Stimulated activated effector memory CD8-positive, alpha-beta T cell treated with anti-CD3 and anti-CD28 coated beads, Interleukin-12 subunit alpha, Interleukin-12 subunit beta, amount 100 ng/mL, for 72 hours (primary cell): ENCODE measurements at regions not wholly inside any gene's neighbourhood (a gene's known extent, or its start where the extent isn't known, plus 50 kb on each side); places are given as distances from the start of the nearest gene placed in this dataset.
"Not testable (repeated sequence)": the region's sequence is repeated elsewhere in the genome, so short reads cannot be mapped to it uniquely, and the experiment has no call there.

Experiments used
- ATAC-seq: fragments of 150-1000 bp; cut with Tn5 transposase; 2 replicates; pipeline ENCODE4 v1.10.0; 2021
- DNase-seq, 2 donors: peaks; one replicate each; pipeline ENCODE4 v3.0.0; 2021 to 2022; ENCODE audit warnings: low spot score in 2 of 2
- H3K27ac Mint-ChIP-seq: one replicate; pipeline ENCODE4 v1.8.0; 2022; ENCODE audit warnings: mild to moderate bottlenecking, mixed read lengths
- H3K36me3 Mint-ChIP-seq: one replicate; pipeline ENCODE4 v1.8.0; 2022; ENCODE audit warnings: mild to moderate bottlenecking, mixed read lengths
- H3K4me1 Mint-ChIP-seq: one replicate; pipeline ENCODE4 v1.8.0; 2022; ENCODE audit warnings: mixed read lengths
- H3K4me3 Mint-ChIP-seq: one replicate; pipeline ENCODE4 v1.8.0; 2022; ENCODE audit warnings: mild to moderate bottlenecking, mixed read lengths
- H3K9me3 Mint-ChIP-seq: one replicate; pipeline ENCODE4 v1.8.0; 2022; ENCODE audit warnings: mixed read lengths

GRCh38 chr16:66245868-66246267 is 120.6 kb upstream of the CDH5 start:
- H3K36me3 Mint-ChIP-seq, result no peaks in the 10 kb centered on the region

GRCh38 chr16:66245072-66245471 is 121.4 kb upstream of the CDH5 start:
- no peak for ATAC-seq
- no peak overlapping the region for H3K27ac Mint-ChIP-seq
- H3K9me3 Mint-ChIP-seq, result peaks cover 3% of the 10 kb centered on the region
- H3K4me3 Mint-ChIP-seq, result no peak overlapping the region
- no peak for DNase-seq
- H3K4me1 Mint-ChIP-seq, result no peaks in the 10 kb centered on the region
- no peaks in the 10 kb centered on the region for H3K36me3 Mint-ChIP-seq

More at GRCh38 chr16:66245868-66246267, 120.6 kb upstream of the CDH5 start:
- ATAC-seq (no peak), DNase-seq (no peak)
- Mint-ChIP-seq H3K27ac (no peak overlapping the region), H3K4me1 (no peaks in the 10 kb centered on the region), H3K9me3 (no peaks in the 10 kb centered on the region), H3K4me3 (no peak overlapping the region)

GRCh38 chr16:66242672-66243071 is 123.8 kb upstream of the CDH5 start:
- Mint-ChIP-seq H3K27ac (no peak overlapping the region), H3K36me3 (no peaks in the 10 kb centered on the region), H3K4me1 (no peaks in the 10 kb centered on the region), H3K4me3 (no peak overlapping the region), H3K9me3 (peaks cover 3% of the 10 kb centered on the region)
- ATAC-seq (no peak), DNase-seq (no peak)

DNA sequence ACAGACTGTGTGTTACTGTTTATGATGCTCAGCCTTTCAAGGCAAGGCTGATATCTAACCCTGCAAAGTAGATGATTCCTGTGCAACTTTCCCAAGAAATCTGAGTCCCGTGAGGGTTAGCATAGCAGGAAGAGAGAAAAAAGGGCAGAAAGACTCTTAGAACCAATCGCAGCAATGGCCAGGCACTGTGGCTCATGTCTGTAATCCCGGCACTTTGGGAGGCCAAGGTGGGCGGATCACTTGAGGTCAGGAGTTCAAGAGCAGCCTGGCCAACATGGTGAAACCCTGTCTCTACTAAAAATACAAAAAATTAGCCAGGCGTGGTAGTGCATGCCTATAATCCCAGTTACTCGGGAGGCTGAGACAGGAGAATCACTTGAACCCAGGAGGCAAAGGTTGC is 124.3 kb upstream of the CDH5 start:
- not testable (repeated sequence) for H3K27ac Mint-ChIP-seq, DNase-seq, H3K36me3 Mint-ChIP-seq, H3K4me1 Mint-ChIP-seq, ATAC-seq, H3K4me3 Mint-ChIP-seq, H3K9me3 Mint-ChIP-seq

DNA sequence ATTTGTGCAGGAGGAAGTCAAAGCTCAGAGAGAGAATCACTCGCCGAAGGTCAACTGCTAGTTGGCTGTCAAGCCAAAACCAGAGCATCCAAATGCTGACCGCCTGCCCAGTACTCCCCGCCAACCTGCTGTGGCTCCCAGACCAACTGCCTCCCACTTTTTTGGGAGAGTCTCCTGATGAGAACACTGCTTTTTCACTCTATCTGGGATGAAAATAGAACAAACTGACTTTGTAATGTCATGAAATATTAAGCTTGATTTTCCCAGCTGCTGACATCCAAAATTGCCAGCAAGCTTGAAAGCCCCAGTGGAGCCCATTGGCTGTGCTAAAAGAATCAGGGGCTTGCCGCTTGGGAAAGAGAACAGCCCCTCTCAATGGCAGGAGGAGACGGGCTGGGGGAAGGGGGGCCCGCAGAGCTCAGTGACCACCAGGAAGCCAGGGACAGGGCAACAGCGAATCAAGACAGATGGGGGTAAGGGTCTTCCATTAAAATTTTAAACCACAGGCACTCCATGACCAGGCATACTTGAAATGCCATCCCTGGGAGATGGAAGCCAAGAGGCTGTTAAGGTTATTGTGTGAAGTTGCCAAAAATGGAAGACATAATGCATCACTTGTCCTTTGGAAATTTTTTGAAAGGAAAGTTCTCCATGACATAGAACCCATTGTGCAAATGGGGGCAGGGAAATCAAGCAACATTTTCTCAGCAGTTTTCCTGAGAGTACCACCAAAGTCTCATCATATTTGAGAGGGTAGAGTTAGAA is 125.7 kb upstream of the CDH5 start:
- peaks cover 3% of the 10 kb centered on the region for H3K9me3 Mint-ChIP-seq
- ATAC-seq, result no peak
- no peaks in the 10 kb centered on the region for H3K4me1 Mint-ChIP-seq

GRCh38 chr16:66240088-66240487 is 126.4 kb upstream of the CDH5 start:
- H3K4me3 Mint-ChIP-seq, result no peak overlapping the region
- peaks cover 3% of the 10 kb centered on the region for H3K9me3 Mint-ChIP-seq
- no peak for DNase-seq
- H3K4me1 Mint-ChIP-seq, result no peaks in the 10 kb centered on the region
- ATAC-seq, result no peak
- no peaks in the 10 kb centered on the region for H3K36me3 Mint-ChIP-seq
- H3K27ac Mint-ChIP-seq, result no peak overlapping the region

More for the DNA sequence above, 125.7 kb upstream of the CDH5 start:
- H3K4me3 Mint-ChIP-seq, result no peak overlapping the region
- H3K36me3 Mint-ChIP-seq, result no peaks in the 10 kb centered on the region
- no peak for DNase-seq
- no peak overlapping the region for H3K27ac Mint-ChIP-seq

- DNase-seq (no peak), ATAC-seq (no peak)
- no peaks in the 10 kb centered on the region for H3K4me1 Mint-ChIP-seq
- H3K36me3 Mint-ChIP-seq, result no peaks in the 10 kb centered on the region
- H3K9me3 Mint-ChIP-seq, result peaks cover 3% of the 10 kb centered on the region
- H3K27ac Mint-ChIP-seq, result no peak overlapping the region
- H3K4me3 Mint-ChIP-seq, result no peak overlapping the region
These were observed 127.8 kb upstream of the CDH5 start for GRCh38 chr16:66238696-66239095.

DNA sequence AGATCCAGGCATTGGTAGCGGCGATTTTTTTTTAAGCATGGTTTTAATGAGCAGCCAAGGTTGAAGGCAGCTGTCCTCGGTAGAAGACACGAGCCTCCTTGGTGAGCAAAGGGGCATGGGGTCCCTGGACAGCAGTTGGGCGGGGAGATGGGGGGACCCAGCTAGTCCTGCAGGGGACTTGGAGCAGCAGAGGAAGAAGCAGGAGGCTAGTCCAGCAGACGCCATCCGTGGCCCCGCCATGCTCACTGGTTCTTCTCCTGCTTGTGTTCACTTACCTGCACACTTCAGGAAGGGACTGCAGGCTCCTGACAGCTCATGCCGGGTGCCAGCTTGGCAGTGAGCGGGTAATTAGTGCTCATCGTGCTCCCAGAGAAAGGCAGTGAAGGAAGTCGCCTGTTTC is 130.2 kb upstream of the CDH5 start:
- Mint-ChIP-seq H3K27ac (no peak overlapping the region), H3K9me3 (peaks cover 3% of the 10 kb centered on the region), H3K4me3 (no peak overlapping the region), H3K36me3 (no peaks in the 10 kb centered on the region), H3K4me1 (no peaks in the 10 kb centered on the region)
- ATAC-seq (peak; percentile 19), DNase-seq (no peak)

DNA sequence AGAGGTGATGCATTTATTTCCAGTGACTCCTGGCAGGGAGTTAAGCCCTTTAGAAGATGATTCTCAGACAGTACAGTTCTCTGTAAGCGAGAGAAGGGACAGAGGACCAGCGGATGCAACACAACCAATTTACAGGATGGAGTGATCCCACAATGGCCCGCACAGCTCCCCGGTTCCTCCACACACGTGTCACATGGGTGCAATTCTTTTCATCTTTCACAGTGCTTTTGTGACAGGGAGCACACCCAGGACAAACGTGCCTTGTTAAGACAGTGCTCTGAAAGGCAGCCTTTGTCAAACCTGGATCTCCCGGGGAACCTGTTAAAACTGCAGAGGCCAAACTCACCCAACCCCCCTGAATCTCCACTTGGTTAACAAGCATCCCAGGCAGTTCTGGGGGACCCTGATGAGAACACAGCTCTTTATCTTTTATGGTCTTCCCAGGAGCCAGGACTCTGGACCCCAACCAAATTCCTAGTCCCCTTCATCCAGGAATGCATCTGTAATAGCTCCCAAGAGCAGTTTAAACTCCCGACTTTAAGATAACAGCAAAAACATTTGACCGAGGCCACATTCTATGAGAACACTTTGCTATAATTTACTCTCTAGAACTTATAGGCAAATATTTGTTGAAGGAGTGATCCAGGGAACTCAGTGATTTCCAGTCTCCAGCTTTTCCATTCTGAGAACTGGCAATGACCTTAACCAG is 134.9 kb upstream of the CDH5 start:
- ATAC-seq (no peak), DNase-seq (no peak)
- H3K4me1 Mint-ChIP-seq, result no peaks in the 10 kb centered on the region
- no peaks in the 10 kb centered on the region for H3K9me3 Mint-ChIP-seq
- H3K4me3 Mint-ChIP-seq, result no peak overlapping the region
- H3K27ac Mint-ChIP-seq, result no peak overlapping the region
- H3K36me3 Mint-ChIP-seq, result no peaks in the 10 kb centered on the region

DNA sequence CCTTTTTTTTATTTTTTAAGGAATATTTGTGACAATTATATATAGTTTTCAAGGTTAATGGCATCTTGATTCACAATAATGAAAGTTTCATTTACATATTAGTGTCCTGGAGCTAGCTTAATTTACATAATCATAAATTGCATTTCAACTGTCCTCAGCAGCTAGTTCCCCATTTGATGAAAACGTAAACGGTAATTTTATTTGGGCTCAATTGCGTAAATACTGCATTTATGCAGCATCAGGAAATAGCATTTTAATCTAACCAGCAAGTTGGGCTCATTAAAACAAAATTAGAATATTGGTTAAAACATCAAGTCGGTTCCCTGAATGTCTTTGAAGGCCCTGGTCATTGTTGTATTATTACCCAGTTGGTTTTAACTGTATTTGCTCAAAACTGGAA is 136.8 kb upstream of the CDH5 start:
- H3K4me3 Mint-ChIP-seq, result no peak overlapping the region
- no peaks in the 10 kb centered on the region for H3K36me3 Mint-ChIP-seq
- H3K4me1 Mint-ChIP-seq, result no peaks in the 10 kb centered on the region
- no peak overlapping the region for H3K27ac Mint-ChIP-seq
- DNase-seq (no peak), ATAC-seq (no peak)
- H3K9me3 Mint-ChIP-seq, result no peaks in the 10 kb centered on the region

DNA sequence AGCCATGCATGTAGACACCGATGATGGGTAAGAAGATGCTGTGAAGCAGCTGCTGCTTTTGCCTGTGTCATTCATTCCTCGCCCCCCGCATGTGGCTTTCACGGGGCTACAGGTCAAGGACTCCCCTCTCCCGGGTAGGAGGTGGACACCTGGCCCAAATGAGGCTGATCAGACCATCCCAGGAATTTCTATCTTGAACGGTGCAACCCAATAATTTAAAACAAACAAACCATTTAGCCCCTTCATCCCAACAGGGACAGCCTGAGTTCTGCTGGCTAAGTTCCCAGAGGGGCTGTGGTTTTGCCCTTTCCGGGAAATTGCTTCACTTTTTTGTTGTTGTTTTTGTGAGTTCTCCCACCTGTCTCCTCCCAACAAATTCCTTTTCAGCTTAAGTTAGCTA is 137.7 kb upstream of the CDH5 start:
- no peaks in the 10 kb centered on the region for H3K36me3 Mint-ChIP-seq
- H3K4me3 Mint-ChIP-seq, result no peak overlapping the region
- H3K4me1 Mint-ChIP-seq, result no peaks in the 10 kb centered on the region
- H3K27ac Mint-ChIP-seq, result no peak overlapping the region
- ATAC-seq (no peak), DNase-seq (no peak)
- H3K9me3 Mint-ChIP-seq, result no peaks in the 10 kb centered on the region

GRCh38 chr16:66227766-66228530 is 138.5 kb upstream of the CDH5 start:
- no peaks in the 10 kb centered on the region for H3K4me1 Mint-ChIP-seq
- H3K36me3 Mint-ChIP-seq, result no peaks in the 10 kb centered on the region
- H3K27ac Mint-ChIP-seq, result no peak overlapping the region
- no peaks in the 10 kb centered on the region for H3K9me3 Mint-ChIP-seq
- H3K4me3 Mint-ChIP-seq, result no peak overlapping the region
- ATAC-seq (no peak), DNase-seq (no peak)

DNA sequence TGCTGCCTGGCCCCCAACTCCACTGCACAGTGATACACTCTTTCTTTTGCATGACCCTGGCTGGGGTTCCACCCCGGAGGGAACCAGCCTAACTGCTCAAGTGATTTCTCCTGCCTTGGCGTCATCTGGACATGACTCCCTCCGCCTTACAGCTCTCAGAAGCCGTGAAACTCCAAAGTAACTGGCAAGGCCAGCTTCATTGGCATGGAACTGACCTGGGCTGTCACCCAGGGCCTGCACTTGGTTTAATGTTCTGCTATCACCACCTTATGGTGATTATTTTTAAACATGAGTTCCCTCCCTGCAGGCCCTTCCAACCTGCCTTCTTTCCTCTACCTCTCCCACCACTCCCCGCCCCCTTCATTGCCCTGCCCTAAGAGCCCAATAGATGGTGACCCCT is 139.7 kb upstream of the CDH5 start:
- Mint-ChIP-seq H3K9me3 (no peaks in the 10 kb centered on the region), H3K4me3 (no peak overlapping the region), H3K36me3 (no peaks in the 10 kb centered on the region), H3K4me1 (no peaks in the 10 kb centered on the region), H3K27ac (no peak overlapping the region)
- DNase-seq (no peak), ATAC-seq (no peak)

GRCh38 chr16:66225696-66226095 is 140.8 kb upstream of the CDH5 start:
- H3K9me3 Mint-ChIP-seq, result no peaks in the 10 kb centered on the region
- no peak overlapping the region for H3K27ac Mint-ChIP-seq
- H3K4me3 Mint-ChIP-seq, result no peak overlapping the region
- no peak for ATAC-seq
- DNase-seq, result no peak
- H3K36me3 Mint-ChIP-seq, result no peaks in the 10 kb centered on the region
- H3K4me1 Mint-ChIP-seq, result no peaks in the 10 kb centered on the region

DNA sequence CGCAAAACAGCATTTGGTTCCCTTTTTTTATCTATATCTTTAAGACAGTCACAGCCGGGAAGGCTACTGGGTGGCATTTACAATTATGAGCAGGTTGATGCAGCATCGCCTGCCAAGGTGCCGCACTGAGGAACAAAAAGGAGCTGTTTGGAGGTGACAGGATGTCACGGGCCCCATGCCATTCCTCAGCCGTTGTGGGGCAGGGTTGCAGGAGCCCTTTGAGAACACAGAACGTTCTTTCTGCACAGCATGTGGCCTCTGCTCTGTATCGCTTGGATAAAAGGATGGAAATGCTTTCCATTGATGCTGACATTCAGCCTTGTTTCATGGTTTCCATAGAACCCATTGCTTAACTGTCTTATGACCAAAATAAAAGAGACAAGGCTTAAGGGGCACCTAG is 141.9 kb upstream of the CDH5 start:
- Mint-ChIP-seq H3K36me3 (no peaks in the 10 kb centered on the region), H3K9me3 (no peaks in the 10 kb centered on the region), H3K4me3 (no peak overlapping the region), H3K4me1 (no peaks in the 10 kb centered on the region), H3K27ac (no peak overlapping the region)
- ATAC-seq (no peak), DNase-seq (no peak)

DNA sequence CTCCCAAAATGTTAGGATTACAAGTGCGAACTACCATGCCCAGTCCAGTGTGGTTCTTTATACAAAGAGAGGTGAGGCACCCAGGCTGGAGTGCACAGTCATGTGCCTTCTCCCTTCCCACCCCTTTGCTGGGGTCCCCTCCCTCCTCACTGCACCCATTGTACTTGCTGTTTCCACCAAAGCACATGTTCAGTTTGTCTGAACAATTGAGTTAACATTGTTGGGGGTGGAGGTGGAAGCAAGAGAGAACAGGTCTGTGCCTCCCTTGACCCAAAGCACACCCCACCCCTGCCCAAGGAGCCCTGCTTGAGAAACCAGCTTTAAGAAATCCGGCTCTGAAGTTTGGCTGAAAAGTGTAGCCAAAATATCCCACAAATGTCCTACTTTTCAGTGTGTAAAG is 142.3 kb upstream of the CDH5 start:
- H3K4me3 Mint-ChIP-seq, result no peak overlapping the region
- no peak for ATAC-seq
- no peaks in the 10 kb centered on the region for H3K36me3 Mint-ChIP-seq

More for the DNA sequence above, 142.3 kb upstream of the CDH5 start:
- DNase-seq, result no peak
- Mint-ChIP-seq H3K4me1 (no peaks in the 10 kb centered on the region), H3K27ac (no peak overlapping the region), H3K9me3 (no peaks in the 10 kb centered on the region)
